DND-41 (cell line): ENCODE measurements at regions not wholly inside any gene's neighbourhood (a gene's known extent, or its start where the extent isn't known, plus 50 kb on each side); places are given as distances from the start of the nearest gene placed in this dataset.

Experiments used
- CTCF ChIP-seq: IDR thresholded peaks from 2 replicates; pipeline ENCODE4 v1.5.1; 2012; ENCODE audit warnings: borderline replicate concordance, low read length, moderate library complexity, mild to moderate bottlenecking; ENCODE audit not compliant: poor library complexity, severe bottlenecking; ENCODE audit errors: extremely low read depth
- EZH2 ChIP-seq: IDR thresholded peaks from 3 replicates; pipeline ENCODE4 v1.6.1; 2012; ENCODE audit warnings: borderline replicate concordance, low read depth, mild to moderate bottlenecking, moderate library complexity, low read length, inconsistent platforms; ENCODE audit not compliant: severe bottlenecking

GRCh38 chr2:41033127-41033526, 581.2 kb upstream of the SLC8A1 start:
- TF ChIP-seq CTCF (no peak), EZH2 (no peak)
